Activated CD8-positive, alpha-beta memory T cell treated with anti-CD3 and anti-CD28 coated beads, Interleukin-2, amount 50 U/mL, for 4 hours (primary cell): ENCODE measurements at regions not wholly inside any gene's neighbourhood (a gene's known extent, or its start where the extent isn't known, plus 50 kb on each side); places are given as distances from the start of the nearest gene placed in this dataset.

Source experiments
- DNase-seq: peaks from one replicate; pipeline ENCODE4 v3.0.0-alpha.2; 2020

- DNase-seq: no peak
These were observed 1149.2 kb upstream of the AUTS2 start for GRCh38 chr7:68449099-68449498.

DNA sequence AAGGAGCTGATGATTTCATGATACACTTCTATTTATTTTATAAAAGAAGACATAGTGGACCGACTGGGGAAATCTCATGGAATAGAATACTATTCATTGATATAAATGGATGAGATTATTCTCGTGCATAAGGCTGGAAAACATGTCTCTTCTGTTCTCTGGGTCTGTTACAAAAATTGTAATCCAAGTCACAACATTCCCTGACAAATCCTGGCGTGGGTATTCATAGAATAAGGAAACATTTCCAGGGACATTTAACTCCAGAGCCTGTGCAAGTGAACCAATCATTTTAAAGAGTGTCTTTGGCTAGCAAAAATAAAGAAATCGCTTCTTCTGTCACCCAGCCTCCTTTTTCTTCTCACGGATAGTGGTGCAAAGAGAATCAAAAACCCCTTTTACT is 1148.5 kb upstream of the AUTS2 start:
- no peak for DNase-seq

- DNase-seq: no peak
These were observed 1143.3 kb upstream of the AUTS2 start for GRCh38 chr7:68454931-68455330.

GRCh38 chr7:68456469-68456868 is 1141.8 kb upstream of the AUTS2 start:
- DNase-seq: no peak

DNA sequence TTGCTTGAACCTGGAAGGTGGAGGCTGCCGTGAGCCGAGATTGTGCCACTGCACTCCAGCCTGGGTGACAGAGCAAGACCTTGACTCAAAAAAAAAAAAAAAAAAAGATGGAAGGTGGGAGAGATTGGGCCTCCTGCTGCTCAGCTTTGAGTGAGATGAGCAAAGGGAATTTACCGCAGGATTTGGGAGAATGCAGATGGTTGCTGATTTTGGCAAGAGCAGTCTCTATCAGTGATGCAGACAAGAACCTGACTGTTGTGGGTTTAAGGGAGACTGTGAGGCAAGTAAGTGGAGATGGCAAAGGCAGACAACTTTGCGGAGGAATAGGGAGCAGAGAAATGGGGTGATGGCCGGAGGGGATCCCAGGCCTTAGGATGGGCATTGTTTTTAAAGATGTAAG is 1140.8 kb upstream of the AUTS2 start:
- no peak for DNase-seq

- DNase-seq: no peak
These were observed 1140.0 kb upstream of the AUTS2 start for GRCh38 chr7:68458010-68458908.

DNA sequence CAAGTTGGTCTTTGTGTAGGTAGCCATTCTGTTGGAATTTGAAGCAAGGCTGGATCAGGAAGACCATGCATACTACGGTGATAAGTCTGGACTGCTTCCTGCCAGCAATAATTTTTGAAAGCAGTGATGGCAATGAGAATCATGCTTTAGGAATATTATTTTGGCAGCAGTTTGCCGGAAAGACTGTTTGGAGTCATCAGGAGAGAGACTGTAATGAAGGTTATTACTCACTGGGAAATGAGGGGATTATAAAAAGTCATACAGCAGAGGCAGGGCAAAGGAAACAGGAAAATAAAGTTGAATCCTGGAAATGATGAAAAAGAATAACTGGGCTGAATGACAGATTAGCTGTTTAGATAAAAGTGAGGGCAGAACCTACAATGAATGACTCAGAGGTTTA is 1136.8 kb upstream of the AUTS2 start:
- DNase-seq: no peak

- no peak for DNase-seq
These were observed 1127.3 kb upstream of the AUTS2 start for GRCh38 chr7:68470836-68471435.

GRCh38 chr7:68472688-68473087 is 1125.6 kb upstream of the AUTS2 start:
- DNase-seq: no peak

GRCh38 chr7:68474661-68475216 is 1123.5 kb upstream of the AUTS2 start:
- DNase-seq: no peak

GRCh38 chr7:68476966-68477365 is 1121.3 kb upstream of the AUTS2 start:
- no peak for DNase-seq

DNA sequence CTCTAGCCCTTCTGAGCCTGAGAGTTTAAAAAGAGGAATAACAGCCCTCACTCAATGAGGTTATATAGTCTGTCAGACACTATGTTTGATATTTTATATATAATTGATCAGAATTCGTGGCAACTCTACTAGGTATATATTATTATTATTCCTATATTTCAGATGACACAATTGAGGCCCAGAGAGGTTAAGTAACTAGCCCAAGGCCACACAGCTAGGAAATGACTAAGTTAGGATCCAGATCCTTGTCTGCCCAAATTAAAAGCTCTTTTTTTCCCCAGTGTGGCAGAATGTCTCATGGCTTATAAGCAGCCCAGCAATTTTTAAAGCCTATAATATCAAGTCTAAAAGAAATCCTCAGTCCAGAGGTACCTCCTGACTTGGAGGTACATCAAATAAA is 1119.9 kb upstream of the AUTS2 start:
- DNase-seq: no peak

DNA sequence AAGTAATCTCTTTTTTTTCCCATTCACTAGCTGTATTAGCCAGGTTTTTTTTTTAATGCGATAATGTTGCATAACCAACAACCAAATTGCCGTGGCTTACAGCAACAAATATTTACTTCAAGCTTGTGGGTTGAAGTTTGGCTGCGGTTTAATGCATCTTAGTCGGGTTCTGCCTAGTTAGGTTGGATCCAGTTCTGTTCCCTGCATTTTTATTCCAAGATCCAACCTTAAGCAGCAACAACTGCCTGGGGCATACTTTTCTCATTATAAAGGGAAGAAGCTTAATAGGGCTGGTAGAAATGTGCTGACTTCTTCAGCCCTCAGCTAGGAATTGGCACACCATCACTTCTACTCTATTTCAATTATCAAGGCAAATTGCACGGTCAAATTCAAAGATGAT is 1115.5 kb upstream of the AUTS2 start:
- no peak for DNase-seq

GRCh38 chr7:68484731-68485130 is 1113.5 kb upstream of the AUTS2 start:
- no peak for DNase-seq

- DNase-seq: no peak
These were observed 1112.9 kb upstream of the AUTS2 start for GRCh38 chr7:68485253-68485917.

GRCh38 chr7:68488341-68489060 is 1109.8 kb upstream of the AUTS2 start:
- no peak for DNase-seq

GRCh38 chr7:68491523-68492358 is 1106.5 kb upstream of the AUTS2 start:
- DNase-seq: no peak

GRCh38 chr7:68492359-68492690 is 1106.0 kb upstream of the AUTS2 start:
- DNase-seq: no peak

DNA sequence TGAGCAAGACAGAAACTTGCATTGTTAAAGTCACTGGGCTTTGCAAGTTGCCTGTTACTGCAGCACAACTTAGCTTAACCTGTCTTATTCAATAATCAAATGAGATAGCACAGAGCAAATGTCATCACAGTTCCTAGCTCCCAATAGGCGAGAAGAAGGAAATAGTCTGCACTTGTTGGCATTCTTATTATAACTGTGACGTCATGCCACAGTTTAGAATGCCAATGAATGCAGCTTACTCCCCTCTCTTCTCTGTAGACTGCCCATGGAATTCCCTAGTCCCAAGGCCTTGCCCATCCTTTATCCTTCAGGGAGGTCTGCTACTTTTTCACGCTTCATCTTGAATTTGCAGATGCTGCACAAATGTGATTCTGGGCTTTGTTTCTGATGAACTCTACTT is 1094.9 kb upstream of the AUTS2 start:
- no peak for DNase-seq

DNA sequence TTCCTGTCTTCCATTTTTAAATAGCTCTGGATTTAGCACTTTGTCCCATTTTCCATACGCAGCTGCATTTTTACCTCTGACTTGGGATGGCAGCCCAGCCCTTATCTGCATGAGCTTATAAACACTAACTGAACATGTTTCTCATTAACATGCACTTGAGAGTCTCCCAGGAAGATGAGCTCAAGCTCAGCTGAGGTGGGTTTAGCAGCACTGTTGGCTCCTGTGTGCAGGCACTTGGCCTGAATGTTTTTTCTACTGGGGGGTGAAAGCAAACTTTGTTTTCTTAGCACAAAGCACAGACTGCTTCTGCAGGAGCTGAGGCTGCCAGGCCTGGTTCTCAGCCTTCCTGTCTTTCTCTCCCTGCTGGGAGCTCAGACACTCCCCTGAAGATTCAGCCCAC is 1093.6 kb upstream of the AUTS2 start:
- no peak for DNase-seq

DNA sequence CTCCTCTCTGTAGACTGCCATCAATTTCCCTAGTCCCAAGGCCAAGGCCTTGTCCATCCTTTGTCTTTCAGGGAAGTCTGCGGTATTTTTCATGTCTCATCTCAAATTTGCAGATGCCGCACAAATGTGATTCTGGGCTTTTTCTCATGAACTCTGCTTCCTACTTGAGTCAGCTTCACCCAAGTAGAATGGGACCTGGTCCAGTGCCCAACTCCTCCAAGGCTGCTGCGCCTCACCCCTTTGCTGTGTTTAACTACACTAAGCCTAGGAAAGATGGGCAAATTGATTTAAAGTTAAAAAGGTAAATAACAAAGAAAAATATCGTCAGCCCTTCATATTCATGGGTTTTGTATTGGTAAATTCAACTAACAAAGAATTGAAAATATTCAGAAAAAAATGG is 1092.6 kb upstream of the AUTS2 start:
- no peak for DNase-seq

- no peak for DNase-seq
These were observed 1090.6 kb upstream of the AUTS2 start for GRCh38 chr7:68507668-68508067.
